ENCODE measurements at regions not wholly inside any gene's neighbourhood (a gene's known extent, or its start where the extent isn't known, plus 50 kb on each side); places are given as distances from the start of the nearest gene placed in this dataset.

DNA sequence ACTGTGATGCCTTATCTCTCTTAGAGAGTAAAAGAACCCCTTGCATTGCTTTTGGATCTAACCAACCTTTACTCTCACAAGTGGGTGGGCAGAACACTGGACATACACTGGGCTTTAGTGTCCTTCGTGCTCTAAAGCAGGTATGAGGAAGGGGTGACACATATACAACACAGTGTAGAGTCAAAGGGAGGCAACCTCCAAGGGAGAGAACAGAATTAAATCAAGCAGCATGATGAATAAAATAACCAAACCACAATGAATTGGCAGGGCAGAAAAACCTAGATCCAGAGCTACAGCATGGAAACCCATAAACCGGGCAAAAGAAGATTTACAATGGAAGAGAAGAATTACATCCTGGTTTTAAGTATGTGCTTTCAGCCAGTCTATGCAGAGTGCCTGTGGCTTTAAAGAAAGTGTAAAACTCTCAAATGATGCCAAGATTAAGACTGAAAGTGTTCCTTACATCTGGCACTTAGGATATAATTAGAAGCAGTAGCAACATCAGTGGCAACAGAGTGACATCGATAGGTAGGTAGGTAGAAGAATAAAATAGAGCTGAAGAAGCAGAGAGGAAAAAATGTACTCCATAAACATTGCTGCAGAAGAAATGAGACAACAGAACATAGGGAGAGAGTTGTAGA, 191.7 kb upstream of the ZC3H15 start:
- no peaks in the 10 kb centered on the region for H3K4me1 Mint-ChIP-seq (ENCODE audit: low read depth)
- no peaks in the 10 kb centered on the region for H3K27me3 Mint-ChIP-seq (ENCODE audit: low read depth)
- no peak for ATAC-seq
- no peak overlapping the region for H3K4me3 Mint-ChIP-seq
- H3K9me3 Mint-ChIP-seq, result no peaks in the 10 kb centered on the region
- H3K36me3 Mint-ChIP-seq (ENCODE audit: insufficient read depth), result no peaks in the 10 kb centered on the region
- no peak for DNase-seq

DNA sequence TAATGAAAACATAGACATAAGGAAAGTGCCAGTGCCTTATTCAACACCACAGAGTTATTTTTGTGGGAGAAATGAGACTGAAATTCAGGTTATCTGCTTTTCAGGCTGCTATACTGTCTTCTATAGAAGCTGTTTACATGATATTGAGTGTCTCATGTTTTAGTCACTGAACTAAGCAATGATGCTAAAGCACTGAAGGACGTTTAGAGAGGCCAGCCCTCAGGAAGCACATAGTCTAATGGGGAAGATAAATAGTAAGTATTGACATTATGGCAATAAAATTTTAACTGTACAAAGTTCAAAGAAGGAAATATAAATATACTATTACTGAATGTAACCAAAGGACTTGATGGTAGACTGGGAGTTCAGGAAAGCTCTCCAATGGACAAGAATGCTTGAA, 186.4 kb upstream of the ZC3H15 start:
- Mint-ChIP-seq H3K36me3 (ENCODE audit: insufficient read depth) (peaks cover 5% of the 10 kb centered on the region), H3K4me1 (ENCODE audit: low read depth) (no peaks in the 10 kb centered on the region), H3K4me3 (no peak overlapping the region), H3K9me3 (peaks cover 3% of the 10 kb centered on the region), H3K27me3 (ENCODE audit: low read depth) (no peaks in the 10 kb centered on the region)
- ATAC-seq (no peak), DNase-seq (no peak)

DNA sequence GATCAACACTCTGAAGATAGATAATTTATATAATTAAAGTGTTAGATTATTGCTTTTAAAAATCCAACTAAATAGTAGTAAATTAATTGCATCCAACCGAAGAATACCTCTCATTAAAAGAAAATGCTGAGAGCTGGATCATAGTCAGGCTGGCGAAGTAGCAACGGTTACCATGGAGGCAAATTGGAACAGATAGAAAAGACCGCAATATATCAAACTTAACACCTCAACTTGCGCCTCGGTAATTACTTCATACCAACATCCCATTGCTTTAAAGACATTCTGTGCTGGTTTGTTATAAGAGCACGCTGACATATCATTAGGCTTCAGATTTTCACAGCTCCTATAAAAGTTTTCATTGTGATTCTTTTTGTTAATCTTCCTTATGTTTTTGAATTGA, 183.8 kb upstream of the ZC3H15 start:
- Mint-ChIP-seq H3K27me3 (ENCODE audit: low read depth) (no peaks in the 10 kb centered on the region), H3K9me3 (peaks cover 3% of the 10 kb centered on the region), H3K4me1 (ENCODE audit: low read depth) (no peaks in the 10 kb centered on the region), H3K4me3 (no peak overlapping the region), H3K36me3 (ENCODE audit: insufficient read depth) (peaks cover 5% of the 10 kb centered on the region)
- ATAC-seq (no peak), DNase-seq (no peak)

DNA sequence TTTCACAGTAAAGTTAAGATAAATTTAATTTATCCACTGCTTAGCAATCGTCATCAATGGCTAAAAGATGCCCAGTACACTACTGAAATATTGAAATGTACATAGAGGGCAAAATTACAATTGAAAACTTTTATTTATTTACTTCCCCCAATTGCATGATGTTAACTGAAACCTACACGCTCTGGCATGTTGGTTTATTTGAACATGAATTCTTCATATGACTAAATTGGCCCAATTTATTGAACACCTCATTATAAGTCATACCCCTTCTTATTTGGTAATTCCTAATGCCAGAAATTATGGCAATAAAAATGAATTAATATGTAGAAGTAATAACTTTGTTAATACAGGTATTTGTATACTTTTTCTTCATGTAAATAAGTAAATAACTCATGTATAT, 183.0 kb upstream of the ZC3H15 start:
- DNase-seq, result no peak
- ATAC-seq, result no peak
- H3K4me1 Mint-ChIP-seq (ENCODE audit: low read depth), result no peaks in the 10 kb centered on the region
- H3K4me3 Mint-ChIP-seq, result no peak overlapping the region
- peaks cover 3% of the 10 kb centered on the region for H3K9me3 Mint-ChIP-seq
- peaks cover 5% of the 10 kb centered on the region for H3K36me3 Mint-ChIP-seq (ENCODE audit: insufficient read depth)
- H3K27me3 Mint-ChIP-seq (ENCODE audit: low read depth), result no peaks in the 10 kb centered on the region

DNA sequence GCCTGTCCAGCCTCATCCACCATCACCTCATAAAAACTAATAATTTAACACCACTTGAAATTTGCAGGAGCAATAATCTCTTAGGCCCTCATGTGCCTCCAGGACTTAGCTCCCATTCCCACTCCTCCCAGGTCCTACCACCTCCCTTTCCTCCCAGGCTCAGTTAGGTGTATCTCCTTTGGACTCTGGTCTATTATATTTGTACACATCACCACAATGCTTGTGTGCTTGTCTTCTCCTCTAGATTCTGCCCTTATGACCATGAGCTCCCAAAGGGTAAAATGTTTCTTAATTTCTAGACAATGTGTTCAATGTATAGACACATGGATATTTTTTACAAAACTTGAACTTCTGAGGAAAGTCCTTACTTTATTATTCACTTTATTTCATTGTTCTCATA, 182.0 kb upstream of the ZC3H15 start:
- no peak for ATAC-seq
- no peak for DNase-seq
- H3K36me3 Mint-ChIP-seq (ENCODE audit: insufficient read depth), result peaks cover 5% of the 10 kb centered on the region
- no peaks in the 10 kb centered on the region for H3K4me1 Mint-ChIP-seq (ENCODE audit: low read depth)
- H3K4me3 Mint-ChIP-seq, result no peak overlapping the region
- H3K27me3 Mint-ChIP-seq (ENCODE audit: low read depth), result no peaks in the 10 kb centered on the region
- peaks cover 3% of the 10 kb centered on the region for H3K9me3 Mint-ChIP-seq

DNA sequence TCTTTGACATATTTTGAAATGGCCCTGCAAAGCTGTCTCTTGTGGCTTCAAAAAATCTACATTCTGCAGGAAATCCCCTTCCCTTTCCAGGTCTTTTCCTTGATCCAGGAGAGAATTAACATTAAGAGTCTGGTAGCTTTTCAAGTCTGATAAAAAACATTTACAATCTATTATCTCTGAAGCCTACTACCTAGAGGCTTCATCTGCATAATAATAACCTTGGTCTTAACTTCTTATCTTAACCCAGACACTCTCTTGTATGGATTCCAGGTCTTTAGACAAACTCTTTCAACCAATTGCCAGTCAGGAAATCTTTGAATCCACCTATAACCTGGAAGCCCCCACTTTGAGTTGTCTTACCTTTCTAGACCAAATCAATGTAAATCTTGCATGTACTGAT, 179.3 kb upstream of the ZC3H15 start:
- Mint-ChIP-seq H3K4me1 (ENCODE audit: low read depth) (no peaks in the 10 kb centered on the region), H3K27me3 (ENCODE audit: low read depth) (no peaks in the 10 kb centered on the region), H3K36me3 (ENCODE audit: insufficient read depth) (peaks cover 3% of the 10 kb centered on the region), H3K4me3 (no peak overlapping the region), H3K9me3 (peaks cover 8% of the 10 kb centered on the region)
- no peak for ATAC-seq
- DNase-seq, result no peak

DNA sequence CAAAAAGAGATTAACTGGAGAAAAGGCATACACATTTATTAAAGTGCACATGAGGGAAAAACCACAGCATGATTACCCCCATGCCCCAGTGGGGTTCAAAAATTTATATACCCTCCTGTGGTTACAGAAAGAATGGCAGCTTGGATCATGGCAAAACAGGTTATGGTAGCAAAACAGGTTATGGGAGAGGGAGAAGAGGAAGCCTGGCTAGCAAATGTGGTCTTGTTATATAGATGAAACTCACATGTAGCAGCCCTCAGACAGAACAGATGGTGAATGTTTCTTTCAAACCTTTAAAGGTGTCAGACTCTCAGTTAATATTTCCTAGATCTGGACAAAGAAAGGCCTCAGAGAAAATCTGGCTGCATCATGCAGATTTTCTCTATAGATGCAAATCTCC, 178.2 kb upstream of the ZC3H15 start:
- no peak overlapping the region for H3K4me3 Mint-ChIP-seq
- no peak for DNase-seq
- ATAC-seq, result no peak
- peaks cover 19% of the 10 kb centered on the region for H3K9me3 Mint-ChIP-seq
- no peaks in the 10 kb centered on the region for H3K27me3 Mint-ChIP-seq (ENCODE audit: low read depth)
- H3K36me3 Mint-ChIP-seq (ENCODE audit: insufficient read depth), result peaks cover 4% of the 10 kb centered on the region
- H3K4me1 Mint-ChIP-seq (ENCODE audit: low read depth), result no peaks in the 10 kb centered on the region

DNA sequence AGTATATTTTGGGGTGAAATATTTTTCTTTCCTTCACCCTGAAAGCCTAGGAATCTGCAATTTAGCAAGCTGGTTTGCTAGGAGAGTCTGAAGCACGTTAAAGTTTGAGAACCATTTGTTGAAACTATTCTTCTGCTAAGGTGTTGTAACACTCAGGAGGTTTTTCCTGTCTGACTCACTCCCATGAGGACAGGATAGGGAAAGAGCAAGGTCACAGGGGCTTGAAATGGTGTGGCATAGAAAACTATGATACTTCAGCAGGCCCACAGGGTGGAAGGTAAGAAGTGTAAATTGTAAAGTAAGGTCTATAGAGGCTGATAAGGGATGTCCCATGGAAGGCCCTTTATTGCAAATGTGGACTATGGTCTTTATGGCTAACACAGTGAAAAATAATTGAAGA, 177.7 kb upstream of the ZC3H15 start:
- H3K4me1 Mint-ChIP-seq (ENCODE audit: low read depth), result no peaks in the 10 kb centered on the region
- peaks cover 4% of the 10 kb centered on the region for H3K36me3 Mint-ChIP-seq (ENCODE audit: insufficient read depth)
- no peaks in the 10 kb centered on the region for H3K27me3 Mint-ChIP-seq (ENCODE audit: low read depth)
- no peak overlapping the region for H3K4me3 Mint-ChIP-seq
- no peak for DNase-seq
- H3K9me3 Mint-ChIP-seq, result peaks cover 19% of the 10 kb centered on the region
- ATAC-seq, result no peak

DNA sequence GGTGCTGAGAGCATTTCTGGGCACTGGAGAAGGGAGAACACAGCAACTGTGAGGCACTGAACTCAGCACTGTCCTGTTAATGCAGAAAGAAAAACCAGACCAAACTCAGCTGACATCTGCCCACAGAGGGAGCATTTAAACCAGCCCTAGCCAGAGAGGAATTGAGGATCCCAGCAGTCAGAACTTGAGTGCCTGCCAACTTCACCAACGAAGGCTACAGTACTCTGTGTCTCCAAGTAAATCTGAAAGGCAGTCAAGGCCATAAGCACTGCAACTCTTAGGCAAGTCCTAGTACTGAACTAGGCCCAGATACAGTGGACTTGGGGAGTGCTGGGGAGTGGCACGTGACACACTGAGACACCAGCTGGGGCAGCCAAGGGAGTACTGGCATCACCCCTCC, 176.2 kb upstream of the ZC3H15 start:
- no peak for DNase-seq
- ATAC-seq, result no peak
- Mint-ChIP-seq H3K9me3 (peaks cover 25% of the 10 kb centered on the region), H3K36me3 (ENCODE audit: insufficient read depth) (peaks cover 10% of the 10 kb centered on the region), H3K4me3 (no peak overlapping the region), H3K27me3 (ENCODE audit: low read depth) (no peaks in the 10 kb centered on the region), H3K4me1 (ENCODE audit: low read depth) (no peaks in the 10 kb centered on the region)

DNA sequence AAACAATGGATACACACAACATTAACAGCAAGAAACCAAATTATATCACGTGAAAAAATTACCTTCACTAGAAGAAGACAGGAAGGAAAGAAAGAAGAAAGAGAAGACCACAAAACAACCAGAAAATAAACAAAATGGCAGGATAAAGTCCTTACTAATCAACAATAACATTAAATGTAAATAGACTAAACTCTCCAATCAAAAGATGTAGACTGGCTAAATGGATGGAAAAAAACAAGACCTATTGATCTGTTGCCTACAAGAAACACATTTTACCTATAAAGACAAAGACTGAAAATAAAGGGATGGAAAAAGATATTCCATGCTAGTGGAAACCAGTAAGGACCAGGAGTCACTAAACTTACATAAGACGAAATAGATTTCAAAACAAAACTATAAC, 167.0 kb upstream of the ZC3H15 start:
- Mint-ChIP-seq H3K27me3 (ENCODE audit: low read depth) (no peaks in the 10 kb centered on the region), H3K36me3 (ENCODE audit: insufficient read depth) (peaks cover 13% of the 10 kb centered on the region), H3K4me3 (no peak overlapping the region), H3K9me3 (peaks cover 28% of the 10 kb centered on the region), H3K4me1 (ENCODE audit: low read depth) (no peaks in the 10 kb centered on the region)
- no peak for ATAC-seq
- no peak for DNase-seq

DNA sequence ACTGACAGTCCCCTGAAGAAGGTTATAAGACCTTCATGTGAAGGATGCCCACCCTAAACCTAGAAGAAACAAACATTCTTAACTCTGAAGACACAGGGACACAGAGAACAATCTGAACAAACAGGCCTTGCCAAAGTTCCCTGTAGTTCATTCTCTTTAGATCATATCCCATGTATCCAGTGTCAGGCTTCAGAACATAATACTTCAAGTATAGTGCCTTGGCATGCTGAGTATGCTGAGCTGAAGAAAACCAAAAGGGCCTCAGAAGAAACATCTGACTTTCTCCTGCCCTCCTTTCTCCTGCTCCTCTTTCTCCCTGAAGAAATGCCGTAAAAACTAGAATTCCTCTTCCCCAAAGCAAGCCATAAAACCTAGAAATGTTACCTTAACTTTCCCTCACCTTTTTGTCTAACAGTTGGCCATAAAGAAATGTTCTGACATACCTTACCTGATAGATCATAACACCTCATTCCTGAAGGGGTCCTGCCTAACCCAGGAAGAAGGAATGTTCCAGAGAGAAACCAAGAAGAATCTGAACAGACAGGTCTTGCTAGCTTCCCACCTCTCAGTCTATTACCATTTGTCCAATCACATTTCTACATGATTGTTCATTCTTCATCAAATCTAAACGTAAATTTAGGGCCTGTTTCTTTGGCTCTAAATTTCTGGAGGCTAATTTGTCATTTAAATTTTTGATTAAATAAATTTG, 160.1 kb upstream of the ZC3H15 start:
- peaks cover 7% of the 10 kb centered on the region for H3K9me3 Mint-ChIP-seq
- H3K4me3 Mint-ChIP-seq, result no peak overlapping the region
- ATAC-seq (no peak), DNase-seq (no peak)
- H3K36me3 Mint-ChIP-seq (ENCODE audit: insufficient read depth), result peaks cover 6% of the 10 kb centered on the region
- no peaks in the 10 kb centered on the region for H3K27me3 Mint-ChIP-seq (ENCODE audit: low read depth)
- H3K4me1 Mint-ChIP-seq (ENCODE audit: low read depth), result no peaks in the 10 kb centered on the region

DNA sequence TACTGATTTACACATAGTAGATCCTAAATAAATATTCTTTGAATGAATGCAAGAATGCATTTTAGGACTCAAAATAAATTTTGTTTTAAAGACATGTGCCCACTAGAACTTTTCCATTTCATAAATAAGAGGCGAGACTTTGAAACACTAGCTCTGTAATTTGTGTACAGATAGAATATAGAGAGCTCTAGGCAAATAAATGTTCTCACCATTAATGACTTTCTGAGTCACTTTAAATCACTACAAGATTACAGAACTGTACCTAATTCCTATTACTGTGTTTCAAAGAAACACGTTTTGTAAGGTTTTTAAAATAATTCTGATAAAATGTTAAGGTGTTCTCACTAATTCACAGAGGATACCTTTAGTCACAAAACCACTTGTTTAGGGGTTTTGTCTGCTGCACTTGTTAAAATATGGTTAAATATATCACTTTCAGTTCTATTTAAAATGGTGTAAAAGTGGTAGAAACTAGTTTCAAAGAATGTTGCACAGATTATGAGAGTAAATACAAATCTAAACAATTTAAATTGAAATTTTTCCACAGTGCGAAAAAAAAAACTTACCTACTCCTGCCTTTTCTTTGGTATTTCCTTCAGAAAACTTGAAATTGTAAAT, 158.7 kb upstream of the ZC3H15 start:
- no peak overlapping the region for H3K4me3 Mint-ChIP-seq
- peaks cover 3% of the 10 kb centered on the region for H3K36me3 Mint-ChIP-seq (ENCODE audit: insufficient read depth)
- DNase-seq, result no peak
- H3K27me3 Mint-ChIP-seq (ENCODE audit: low read depth), result no peaks in the 10 kb centered on the region
- no peak for ATAC-seq
- no peaks in the 10 kb centered on the region for H3K4me1 Mint-ChIP-seq (ENCODE audit: low read depth)
- H3K9me3 Mint-ChIP-seq, result peaks cover 12% of the 10 kb centered on the region

DNA sequence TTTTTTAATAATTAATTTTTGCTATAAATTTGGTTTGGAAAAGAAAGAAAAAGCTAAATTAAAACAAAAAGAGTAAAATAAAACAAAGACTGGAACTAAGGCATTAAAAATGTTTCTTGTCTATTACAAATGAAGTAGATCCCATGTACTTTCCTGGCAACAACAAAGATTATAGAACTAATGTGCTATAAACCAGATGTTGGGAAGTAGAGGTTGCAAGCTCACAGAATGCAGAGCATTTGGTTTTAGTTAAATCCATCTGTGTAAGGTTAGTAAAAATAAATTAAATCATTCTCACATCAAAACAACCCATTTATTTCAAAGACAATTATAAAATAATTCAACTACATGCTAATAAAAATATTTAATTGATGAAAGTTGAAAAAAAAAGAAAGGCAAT, 157.2 kb upstream of the ZC3H15 start:
- Mint-ChIP-seq H3K4me3 (no peak overlapping the region), H3K27me3 (ENCODE audit: low read depth) (no peaks in the 10 kb centered on the region), H3K4me1 (ENCODE audit: low read depth) (no peaks in the 10 kb centered on the region), H3K36me3 (ENCODE audit: insufficient read depth) (peaks cover 2% of the 10 kb centered on the region), H3K9me3 (peaks cover 6% of the 10 kb centered on the region)
- ATAC-seq (no peak), DNase-seq (no peak)

DNA sequence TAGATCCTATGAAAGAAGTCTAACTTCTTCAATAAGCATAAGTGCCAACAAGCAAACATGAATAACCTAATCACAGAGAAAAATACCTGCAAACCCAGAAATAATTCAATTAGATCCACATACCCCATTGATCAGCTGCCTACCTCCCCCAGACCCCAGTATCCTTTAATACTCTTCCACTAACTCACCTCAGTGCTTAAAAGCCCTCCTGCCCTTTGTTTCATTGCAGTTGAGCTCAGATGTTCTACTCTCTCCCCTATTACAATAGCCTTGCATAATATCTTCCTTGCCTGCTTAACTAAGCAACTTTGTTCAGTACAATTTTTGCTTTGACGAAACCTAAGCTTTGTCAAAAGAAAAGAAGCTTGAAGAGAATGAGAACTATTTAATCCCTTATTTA, 156.0 kb upstream of the ZC3H15 start:
- DNase-seq (no peak), ATAC-seq (no peak)
- H3K27me3 Mint-ChIP-seq (ENCODE audit: low read depth), result no peaks in the 10 kb centered on the region
- H3K4me1 Mint-ChIP-seq (ENCODE audit: low read depth), result no peaks in the 10 kb centered on the region
- H3K9me3 Mint-ChIP-seq, result peaks cover 6% of the 10 kb centered on the region
- no peak overlapping the region for H3K4me3 Mint-ChIP-seq
- H3K36me3 Mint-ChIP-seq (ENCODE audit: insufficient read depth), result peaks cover 2% of the 10 kb centered on the region

DNA sequence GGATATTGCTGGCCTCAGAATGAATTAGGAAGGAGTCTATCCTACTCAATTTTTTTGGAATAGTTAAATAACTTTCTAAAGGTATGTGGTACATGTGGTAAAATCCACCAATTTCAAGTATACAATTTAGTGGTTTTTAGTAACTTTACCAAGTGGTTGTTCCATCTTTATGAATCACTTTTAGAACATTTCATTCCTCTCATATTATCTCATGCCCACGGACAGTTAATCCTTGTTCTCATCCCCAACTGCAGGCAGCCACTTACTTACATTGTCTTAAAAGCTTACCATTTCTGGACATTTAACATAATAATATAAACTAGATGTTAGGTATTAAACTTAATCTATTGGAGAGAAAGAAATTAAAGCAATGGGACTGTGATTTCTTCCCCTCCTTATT, 146.3 kb upstream of the ZC3H15 start:
- peaks cover 20% of the 10 kb centered on the region for H3K9me3 Mint-ChIP-seq
- no peak for ATAC-seq
- peaks cover 12% of the 10 kb centered on the region for H3K36me3 Mint-ChIP-seq (ENCODE audit: insufficient read depth)
- no peak for DNase-seq
- H3K4me1 Mint-ChIP-seq (ENCODE audit: low read depth), result no peaks in the 10 kb centered on the region
- no peak overlapping the region for H3K4me3 Mint-ChIP-seq
- no peaks in the 10 kb centered on the region for H3K27me3 Mint-ChIP-seq (ENCODE audit: low read depth)
